ENCODE measurements at regions not wholly inside any gene's neighbourhood (a gene's known extent, or its start where the extent isn't known, plus 50 kb on each side); places are given as distances from the start of the nearest gene placed in this dataset.

DNA sequence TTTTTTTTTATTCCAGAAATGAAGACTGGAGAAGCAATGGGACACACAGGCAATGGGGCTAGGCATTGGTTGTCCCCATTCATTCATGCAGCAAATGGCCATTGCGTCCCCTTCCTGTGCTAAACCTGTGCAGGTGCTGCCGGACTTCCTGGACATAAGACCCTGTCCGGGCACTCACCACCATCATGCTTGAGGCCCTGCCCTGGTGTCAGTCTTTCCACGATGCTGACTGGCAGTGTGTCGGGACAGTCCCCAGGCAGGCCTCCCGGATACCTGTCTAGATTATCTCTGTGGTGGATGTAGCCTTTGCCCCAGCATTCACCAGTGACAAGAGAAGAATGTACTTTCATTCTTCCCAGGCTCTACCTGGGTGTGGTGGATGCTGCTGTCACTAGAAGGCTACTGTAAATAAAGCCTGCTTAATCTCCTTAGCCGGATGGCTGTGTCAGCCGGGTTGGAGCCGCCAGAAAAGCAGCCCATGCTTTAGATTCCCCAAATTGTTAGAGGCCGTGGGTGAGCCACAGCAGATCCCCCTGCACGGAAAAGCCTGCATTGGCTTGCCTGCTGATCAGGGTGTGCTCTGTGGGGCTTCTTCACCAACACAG, 94.5 kb upstream of the PARP11 start:
- H3K27ac ChIP-seq (ENCODE audit: low read length), result no peak overlapping the region
- no peak overlapping the region for H3K4me2 ChIP-seq (ENCODE audit: low read length)
- H4K20me1 ChIP-seq (ENCODE audit: insufficient read depth), result no peaks in the 10 kb centered on the region
- H2AFZ ChIP-seq (ENCODE audit: low read depth, low read length), result no peak overlapping the region
- no peaks in the 10 kb centered on the region for H3K9me2 ChIP-seq (ENCODE audit: insufficient read depth, low read length)
- H3K4me3 ChIP-seq (ENCODE audit: low read length), result no peak overlapping the region
- no peaks in the 10 kb centered on the region for H3K9me3 ChIP-seq (ENCODE audit: low read length)
- H3F3A ChIP-seq (ENCODE audit: insufficient read depth, low read length, poor library complexity, severe bottlenecking), result no peaks in the 10 kb centered on the region
- H3K36me3 ChIP-seq (ENCODE audit: insufficient read depth, low read length), result no peaks in the 10 kb centered on the region
- H3K79me2 ChIP-seq (replicated peaks; ENCODE audit: insufficient read depth, low read length), result no peaks in the 10 kb centered on the region
- no peak overlapping the region for H3K9ac ChIP-seq (ENCODE audit: low read length)
- no peaks in the 10 kb centered on the region for H3K27me3 ChIP-seq (ENCODE audit: insufficient read depth, low read depth, low read length)
- TF ChIP-seq TAF1 (IDR thresholded peaks at IDR 0.05; ENCODE audit: low read depth) (no peak), EZH2 (IDR thresholded peaks at IDR 0.05; ENCODE audit: borderline replicate concordance, insufficient read depth, low read length, poor library complexity, severe bottlenecking) (no peak), EP300 (conservative IDR thresholded peaks at IDR 0.05; ENCODE audit: poor library complexity, severe bottlenecking) (no peak), POLR2AphosphoS5 (IDR thresholded peaks at IDR 0.05) (no peak), MXI1 (conservative IDR thresholded peaks at IDR 0.05; ENCODE audit: poor library complexity, severe bottlenecking) (no peak), SMC3 (conservative IDR thresholded peaks at IDR 0.05; ENCODE audit: poor library complexity) (no peak), RAD21 (conservative IDR thresholded peaks at IDR 0.05) (no peak)
- TF ChIP-seq, protein P1, sequence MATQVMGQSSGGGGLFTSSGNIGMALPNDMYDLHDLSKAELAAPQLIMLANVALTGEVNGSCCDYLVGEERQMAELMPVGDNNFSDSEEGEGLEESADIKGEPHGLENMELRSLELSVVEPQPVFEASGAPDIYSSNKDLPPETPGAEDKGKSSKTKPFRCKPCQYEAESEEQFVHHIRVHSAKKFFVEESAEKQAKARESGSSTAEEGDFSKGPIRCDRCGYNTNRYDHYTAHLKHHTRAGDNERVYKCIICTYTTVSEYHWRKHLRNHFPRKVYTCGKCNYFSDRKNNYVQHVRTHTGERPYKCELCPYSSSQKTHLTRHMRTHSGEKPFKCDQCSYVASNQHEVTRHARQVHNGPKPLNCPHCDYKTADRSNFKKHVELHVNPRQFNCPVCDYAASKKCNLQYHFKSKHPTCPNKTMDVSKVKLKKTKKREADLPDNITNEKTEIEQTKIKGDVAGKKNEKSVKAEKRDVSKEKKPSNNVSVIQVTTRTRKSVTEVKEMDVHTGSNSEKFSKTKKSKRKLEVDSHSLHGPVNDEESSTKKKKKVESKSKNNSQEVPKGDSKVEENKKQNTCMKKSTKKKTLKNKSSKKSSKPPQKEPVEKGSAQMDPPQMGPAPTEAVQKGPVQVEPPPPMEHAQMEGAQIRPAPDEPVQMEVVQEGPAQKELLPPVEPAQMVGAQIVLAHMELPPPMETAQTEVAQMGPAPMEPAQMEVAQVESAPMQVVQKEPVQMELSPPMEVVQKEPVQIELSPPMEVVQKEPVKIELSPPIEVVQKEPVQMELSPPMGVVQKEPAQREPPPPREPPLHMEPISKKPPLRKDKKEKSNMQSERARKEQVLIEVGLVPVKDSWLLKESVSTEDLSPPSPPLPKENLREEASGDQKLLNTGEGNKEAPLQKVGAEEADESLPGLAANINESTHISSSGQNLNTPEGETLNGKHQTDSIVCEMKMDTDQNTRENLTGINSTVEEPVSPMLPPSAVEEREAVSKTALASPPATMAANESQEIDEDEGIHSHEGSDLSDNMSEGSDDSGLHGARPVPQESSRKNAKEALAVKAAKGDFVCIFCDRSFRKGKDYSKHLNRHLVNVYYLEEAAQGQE (IDR thresholded peaks at IDR 0.05; ENCODE audit: borderline replicate concordance), result no peak
- TF ChIP-seq, protein P2, sequence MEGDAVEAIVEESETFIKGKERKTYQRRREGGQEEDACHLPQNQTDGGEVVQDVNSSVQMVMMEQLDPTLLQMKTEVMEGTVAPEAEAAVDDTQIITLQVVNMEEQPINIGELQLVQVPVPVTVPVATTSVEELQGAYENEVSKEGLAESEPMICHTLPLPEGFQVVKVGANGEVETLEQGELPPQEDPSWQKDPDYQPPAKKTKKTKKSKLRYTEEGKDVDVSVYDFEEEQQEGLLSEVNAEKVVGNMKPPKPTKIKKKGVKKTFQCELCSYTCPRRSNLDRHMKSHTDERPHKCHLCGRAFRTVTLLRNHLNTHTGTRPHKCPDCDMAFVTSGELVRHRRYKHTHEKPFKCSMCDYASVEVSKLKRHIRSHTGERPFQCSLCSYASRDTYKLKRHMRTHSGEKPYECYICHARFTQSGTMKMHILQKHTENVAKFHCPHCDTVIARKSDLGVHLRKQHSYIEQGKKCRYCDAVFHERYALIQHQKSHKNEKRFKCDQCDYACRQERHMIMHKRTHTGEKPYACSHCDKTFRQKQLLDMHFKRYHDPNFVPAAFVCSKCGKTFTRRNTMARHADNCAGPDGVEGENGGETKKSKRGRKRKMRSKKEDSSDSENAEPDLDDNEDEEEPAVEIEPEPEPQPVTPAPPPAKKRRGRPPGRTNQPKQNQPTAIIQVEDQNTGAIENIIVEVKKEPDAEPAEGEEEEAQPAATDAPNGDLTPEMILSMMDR (IDR thresholded peaks at IDR 0.05; ENCODE audit: poor library complexity, severe bottlenecking), result no peak

DNA sequence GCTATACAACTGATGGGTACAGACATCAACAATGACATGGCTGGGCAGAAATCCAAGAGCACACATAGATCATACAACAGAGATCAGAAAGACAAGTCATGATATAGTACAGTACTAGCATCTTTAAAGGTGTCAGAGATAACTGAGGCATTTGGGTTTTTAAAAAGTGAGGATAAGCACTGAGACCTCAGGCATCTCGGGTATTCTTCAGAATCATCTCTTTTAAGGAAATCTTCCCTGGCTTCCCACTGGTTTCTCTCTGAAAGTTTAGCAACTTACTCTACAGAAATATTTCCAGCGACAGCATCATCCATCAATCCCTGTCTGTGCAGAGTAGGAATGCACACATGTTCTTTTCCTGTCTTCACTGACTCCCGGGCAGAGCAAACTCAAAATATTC, 93.2 kb upstream of the PARP11 start:
- Histone ChIP-seq H3K9ac (ENCODE audit: low read length) (no peak overlapping the region), H2AFZ (ENCODE audit: low read depth, low read length) (no peak overlapping the region), H3K27ac (ENCODE audit: low read length) (no peak overlapping the region), H3K4me2 (ENCODE audit: low read length) (no peak overlapping the region), H3K4me3 (ENCODE audit: low read length) (no peak overlapping the region), H3K27me3 (ENCODE audit: insufficient read depth, low read depth, low read length) (no peaks in the 10 kb centered on the region), H3K9me2 (ENCODE audit: insufficient read depth, low read length) (no peaks in the 10 kb centered on the region), H4K20me1 (ENCODE audit: insufficient read depth) (no peaks in the 10 kb centered on the region), H3K36me3 (ENCODE audit: insufficient read depth, low read length) (no peaks in the 10 kb centered on the region), H3F3A (ENCODE audit: insufficient read depth, low read length, poor library complexity, severe bottlenecking) (no peaks in the 10 kb centered on the region), H3K9me3 (ENCODE audit: low read length) (no peaks in the 10 kb centered on the region), H3K79me2 (replicated peaks; ENCODE audit: insufficient read depth, low read length) (no peaks in the 10 kb centered on the region)
- no peak for TF ChIP-seq SMC3 (conservative IDR thresholded peaks at IDR 0.05; ENCODE audit: poor library complexity)
- TF ChIP-seq POLR2AphosphoS5 (IDR thresholded peaks at IDR 0.05), result no peak
- TF ChIP-seq EP300 (conservative IDR thresholded peaks at IDR 0.05; ENCODE audit: poor library complexity, severe bottlenecking), result no peak
- TF ChIP-seq, protein P2 (IDR thresholded peaks at IDR 0.05; ENCODE audit: poor library complexity, severe bottlenecking), result no peak
- no peak for TF ChIP-seq EZH2 (IDR thresholded peaks at IDR 0.05; ENCODE audit: borderline replicate concordance, insufficient read depth, low read length, poor library complexity, severe bottlenecking)
- no peak for TF ChIP-seq RAD21 (conservative IDR thresholded peaks at IDR 0.05)
- TF ChIP-seq TAF1 (IDR thresholded peaks at IDR 0.05; ENCODE audit: low read depth), result no peak
- TF ChIP-seq MXI1 (conservative IDR thresholded peaks at IDR 0.05; ENCODE audit: poor library complexity, severe bottlenecking), result no peak
- TF ChIP-seq, protein P1 (IDR thresholded peaks at IDR 0.05; ENCODE audit: borderline replicate concordance), result no peak
